ENCODE measurements at regions not wholly inside any gene's neighbourhood (a gene's known extent, or its start where the extent isn't known, plus 50 kb on each side); places are given as distances from the start of the nearest gene placed in this dataset.
"Not testable (repeated sequence)": the region's sequence is repeated elsewhere in the genome, so short reads cannot be mapped to it uniquely, and the experiment has no call there.

- DNase-seq (ENCODE audit: low spot score) = no peak
- in situ Hi-C loops (cut with HindIII; ENCODE audit: low sequenced_read_pairs) = loop anchor here (25.0 kb wide), 1 partner anchor 1174 kb away; no protein-coding TSS in a partner anchor
Observed at GRCh38 chr2:198312596-198313483, 508.4 kb downstream of the PLCL1 start.

- in situ Hi-C loops (cut with HindIII; ENCODE audit: low sequenced_read_pairs) = loop anchor here (25.0 kb wide), 1 partner anchor 1176 kb away; no protein-coding TSS in a partner anchor
- no peak for DNase-seq (ENCODE audit: low spot score)
Observed at GRCh38 chr2:198311020-198311419, 506.6 kb downstream of the PLCL1 start.

- in situ Hi-C loops (cut with HindIII; ENCODE audit: low sequenced_read_pairs) = loop anchor here (25.0 kb wide), 1 partner anchor 1178 kb away; no protein-coding TSS in a partner anchor
- DNase-seq (ENCODE audit: low spot score) = peak; percentile 51
Observed at GRCh38 chr2:198309673-198310280, 505.4 kb downstream of the PLCL1 start.

- in situ Hi-C loops (cut with HindIII; ENCODE audit: low sequenced_read_pairs) = loop anchor here (25.0 kb wide), 1 partner anchor 1178 kb away; no protein-coding TSS in a partner anchor
- no peak for DNase-seq (ENCODE audit: low spot score)
Observed at GRCh38 chr2:198309081-198309480, 504.7 kb downstream of the PLCL1 start.

- in situ Hi-C loops (cut with HindIII; ENCODE audit: low sequenced_read_pairs) = loop anchor here (25.0 kb wide), 1 partner anchor 1179 kb away; no protein-coding TSS in a partner anchor
- no peak for DNase-seq (ENCODE audit: low spot score)
Observed at GRCh38 chr2:198308368-198308767, 504.0 kb downstream of the PLCL1 start.

GRCh38 chr2:198307093-198307492, 502.7 kb downstream of the PLCL1 start:
- in situ Hi-C loops (cut with HindIII; ENCODE audit: low sequenced_read_pairs) = loop anchor here (25.0 kb wide), 1 partner anchor 1180 kb away; no protein-coding TSS in a partner anchor
- DNase-seq (ENCODE audit: low spot score) = no peak

- in situ Hi-C loops (cut with HindIII; ENCODE audit: low sequenced_read_pairs) = loop anchor here (25.0 kb wide), 1 partner anchor 1182 kb away; no protein-coding TSS in a partner anchor
- no peak for DNase-seq (ENCODE audit: low spot score)
Observed at GRCh38 chr2:198304859-198305258, 500.5 kb downstream of the PLCL1 start.

GRCh38 chr2:198297350-198297749, 493.0 kb downstream of the PLCL1 start:
- DNase-seq (ENCODE audit: low spot score) = no peak

GRCh38 chr2:198296665-198297308, 492.4 kb downstream of the PLCL1 start:
- in situ Hi-C loops (cut with HindIII; ENCODE audit: low sequenced_read_pairs) = no loop called here
- peak; percentile 71 for DNase-seq (ENCODE audit: low spot score)

More at GRCh38 chr2:198297350-198297749, 493.0 kb downstream of the PLCL1 start:
- in situ Hi-C loops (cut with HindIII; ENCODE audit: low sequenced_read_pairs) = no loop called here

- DNase-seq (ENCODE audit: low spot score) = no peak
- in situ Hi-C loops (cut with HindIII; ENCODE audit: low sequenced_read_pairs) = no loop called here
Observed at GRCh38 chr2:198293281-198293680, 488.9 kb downstream of the PLCL1 start.

- no peak for DNase-seq (ENCODE audit: low spot score)
- in situ Hi-C loops (cut with HindIII; ENCODE audit: low sequenced_read_pairs) = no loop called here
Observed at GRCh38 chr2:198289811-198290210, 485.4 kb downstream of the PLCL1 start.

- no peak for DNase-seq (ENCODE audit: low spot score)
- in situ Hi-C loops (cut with HindIII; ENCODE audit: low sequenced_read_pairs) = no loop called here
Observed at GRCh38 chr2:198287706-198288105, 483.3 kb downstream of the PLCL1 start.

- no peak for DNase-seq (ENCODE audit: low spot score)
- in situ Hi-C loops (cut with HindIII; ENCODE audit: low sequenced_read_pairs) = no loop called here
Observed at GRCh38 chr2:198285216-198285615, 480.8 kb downstream of the PLCL1 start.

GRCh38 chr2:198283146-198283545, 478.8 kb downstream of the PLCL1 start:
- in situ Hi-C loops (cut with HindIII; ENCODE audit: low sequenced_read_pairs) = no loop called here
- DNase-seq (ENCODE audit: low spot score) = no peak

- DNase-seq (ENCODE audit: low spot score) = no peak
- in situ Hi-C loops (cut with HindIII; ENCODE audit: low sequenced_read_pairs) = no loop called here
Observed at GRCh38 chr2:198282061-198282460, 477.7 kb downstream of the PLCL1 start.

- no peak for DNase-seq (ENCODE audit: low spot score)
- in situ Hi-C loops (cut with HindIII; ENCODE audit: low sequenced_read_pairs) = no loop called here
Observed at GRCh38 chr2:198280145-198280544, 475.8 kb downstream of the PLCL1 start.

- no peak for DNase-seq (ENCODE audit: low spot score)
- in situ Hi-C loops (cut with HindIII; ENCODE audit: low sequenced_read_pairs) = no loop called here
Observed at GRCh38 chr2:198279026-198279425, 474.6 kb downstream of the PLCL1 start.

- DNase-seq (ENCODE audit: low spot score) = no peak
- in situ Hi-C loops (cut with HindIII; ENCODE audit: low sequenced_read_pairs) = no loop called here
Observed at GRCh38 chr2:198277181-198277580, 472.8 kb downstream of the PLCL1 start.

GRCh38 chr2:198273660-198274059, 469.3 kb downstream of the PLCL1 start:
- in situ Hi-C loops (cut with HindIII; ENCODE audit: low sequenced_read_pairs) = no loop called here
- DNase-seq (ENCODE audit: low spot score) = no peak

GRCh38 chr2:198270157-198270556, 465.8 kb downstream of the PLCL1 start:
- in situ Hi-C loops (cut with HindIII; ENCODE audit: low sequenced_read_pairs); DNase-seq (ENCODE audit: low spot score): not testable (repeated sequence)
